ENCODE measurements at regions not wholly inside any gene's neighbourhood (a gene's known extent, or its start where the extent isn't known, plus 50 kb on each side); places are given as distances from the start of the nearest gene placed in this dataset.
A peak's percentile ranks its signal among the peaks of the same experiment; 100 is the strongest.
"Not testable (repeated sequence)": the region's sequence is repeated elsewhere in the genome, so short reads cannot be mapped to it uniquely, and the experiment has no call there.

DNA sequence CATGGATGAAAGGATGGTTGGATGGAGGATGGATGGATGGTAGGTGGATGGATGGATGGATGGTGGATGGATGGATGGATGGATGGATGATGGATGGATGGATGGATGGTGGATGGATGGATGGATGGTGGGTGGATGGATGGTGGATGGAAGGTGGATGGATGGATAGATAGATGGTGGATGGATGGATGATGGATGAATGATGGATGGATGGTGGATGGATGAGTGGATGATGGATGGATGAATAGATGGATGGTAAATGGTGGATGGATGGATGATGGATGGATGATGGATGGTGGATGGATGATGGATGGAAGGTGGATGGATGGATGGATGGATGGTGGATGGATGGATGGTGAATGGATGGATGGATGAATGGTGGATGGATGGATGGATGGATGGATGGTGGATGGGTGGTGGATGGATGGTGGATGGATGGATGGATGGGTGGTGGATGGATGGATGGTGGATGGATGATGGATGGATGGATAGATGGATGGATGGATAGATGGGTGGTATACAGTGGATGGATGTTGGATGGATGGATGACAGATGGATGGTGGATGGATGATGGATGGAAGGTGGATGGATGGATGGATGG lies 350.8 kb downstream of the BRD1 start:
- no peak for DNase-seq

DNA sequence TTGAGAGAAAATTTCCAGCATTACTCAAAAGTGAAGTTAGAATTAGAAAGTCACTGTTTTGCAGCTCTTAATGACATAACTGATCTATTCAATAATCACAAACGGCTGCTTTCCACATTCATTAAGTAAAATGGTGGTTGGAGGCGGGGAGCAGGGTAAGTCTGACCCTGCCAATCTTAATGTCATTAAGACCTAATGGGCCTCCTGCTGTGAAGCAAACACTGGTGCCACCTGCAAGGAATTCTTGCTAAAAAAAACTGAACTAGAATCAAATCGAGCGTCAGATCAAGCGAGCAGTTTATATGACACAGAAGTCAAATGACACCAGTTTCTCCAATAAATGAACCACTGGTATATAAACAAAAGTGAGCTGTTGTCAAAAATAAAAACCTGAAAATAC lies 351.5 kb downstream of the BRD1 start:
- DNase-seq: no peak

DNA sequence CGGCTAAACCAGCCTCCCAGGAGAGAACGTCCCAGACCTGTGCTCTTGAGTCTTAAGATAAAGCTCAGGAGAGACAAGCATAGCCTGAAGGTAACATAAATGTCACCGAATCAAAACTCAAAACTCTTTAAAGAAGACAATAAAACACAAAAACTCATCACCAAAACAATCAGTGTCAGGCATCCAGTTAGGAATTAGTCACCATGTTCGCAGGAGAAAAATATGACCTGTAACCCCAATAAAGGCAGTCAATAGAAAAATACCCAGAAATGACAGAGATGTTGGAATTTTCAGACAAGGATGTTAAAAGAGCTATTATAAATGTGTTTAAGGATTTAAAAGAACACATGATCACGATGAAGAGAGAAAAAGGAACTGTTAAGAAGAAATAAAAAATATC lies 352.4 kb downstream of the BRD1 start:
- no peak for DNase-seq

DNA sequence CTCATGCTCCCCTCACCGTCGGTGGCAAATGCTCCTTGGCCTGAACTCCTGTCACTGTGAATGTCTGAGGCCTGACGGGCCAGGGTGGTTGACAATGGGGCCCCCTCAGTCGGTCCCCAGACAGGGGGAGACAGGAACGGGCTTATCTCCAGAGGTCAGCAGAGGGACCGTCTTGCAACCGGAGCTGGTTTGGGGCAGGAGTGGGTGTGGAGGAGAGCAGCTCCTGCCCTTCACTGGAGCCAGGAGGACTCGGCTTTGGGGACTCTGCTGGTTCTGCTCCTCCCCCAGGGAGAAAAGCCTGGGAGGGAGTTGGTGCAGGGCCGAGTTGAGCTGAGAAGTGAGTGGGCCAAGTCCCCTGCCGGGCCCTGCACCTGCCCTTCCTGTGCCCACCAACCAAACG lies 354.4 kb downstream of the BRD1 start:
- no peak for DNase-seq

DNA sequence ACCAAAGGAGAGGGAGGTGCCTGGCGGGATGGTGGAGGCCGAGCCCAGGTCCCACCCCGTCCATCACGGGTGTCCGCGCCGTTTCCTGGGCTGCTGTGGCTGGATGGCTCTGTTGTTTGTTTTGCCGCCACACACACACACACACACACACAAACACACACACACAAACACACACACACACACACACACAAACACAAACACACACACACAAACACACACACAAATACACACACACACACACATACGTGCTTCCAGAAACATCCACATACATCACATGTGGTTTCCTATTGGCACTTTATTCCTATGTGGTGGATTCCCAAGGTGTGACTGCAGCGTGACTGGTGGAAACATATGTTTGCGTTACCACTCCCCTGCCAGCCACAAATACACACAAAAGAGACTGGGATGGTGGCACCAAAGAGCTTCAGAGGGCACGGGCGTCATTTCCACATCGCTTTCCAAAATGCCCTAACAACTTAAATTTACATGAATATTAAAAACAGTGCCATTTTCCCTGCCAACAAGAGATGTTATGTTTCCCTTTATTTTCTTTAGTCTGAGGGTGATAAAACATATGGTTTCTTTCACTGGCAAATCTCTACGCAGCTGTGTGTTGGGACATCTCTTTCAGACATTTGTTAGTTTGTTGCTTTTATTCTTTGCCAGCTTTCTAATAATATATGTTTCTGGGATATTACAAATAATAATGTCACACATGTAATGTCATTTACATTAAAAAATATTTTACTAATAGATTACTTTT lies 356.8 kb downstream of the BRD1 start:
- no peak for DNase-seq

DNA sequence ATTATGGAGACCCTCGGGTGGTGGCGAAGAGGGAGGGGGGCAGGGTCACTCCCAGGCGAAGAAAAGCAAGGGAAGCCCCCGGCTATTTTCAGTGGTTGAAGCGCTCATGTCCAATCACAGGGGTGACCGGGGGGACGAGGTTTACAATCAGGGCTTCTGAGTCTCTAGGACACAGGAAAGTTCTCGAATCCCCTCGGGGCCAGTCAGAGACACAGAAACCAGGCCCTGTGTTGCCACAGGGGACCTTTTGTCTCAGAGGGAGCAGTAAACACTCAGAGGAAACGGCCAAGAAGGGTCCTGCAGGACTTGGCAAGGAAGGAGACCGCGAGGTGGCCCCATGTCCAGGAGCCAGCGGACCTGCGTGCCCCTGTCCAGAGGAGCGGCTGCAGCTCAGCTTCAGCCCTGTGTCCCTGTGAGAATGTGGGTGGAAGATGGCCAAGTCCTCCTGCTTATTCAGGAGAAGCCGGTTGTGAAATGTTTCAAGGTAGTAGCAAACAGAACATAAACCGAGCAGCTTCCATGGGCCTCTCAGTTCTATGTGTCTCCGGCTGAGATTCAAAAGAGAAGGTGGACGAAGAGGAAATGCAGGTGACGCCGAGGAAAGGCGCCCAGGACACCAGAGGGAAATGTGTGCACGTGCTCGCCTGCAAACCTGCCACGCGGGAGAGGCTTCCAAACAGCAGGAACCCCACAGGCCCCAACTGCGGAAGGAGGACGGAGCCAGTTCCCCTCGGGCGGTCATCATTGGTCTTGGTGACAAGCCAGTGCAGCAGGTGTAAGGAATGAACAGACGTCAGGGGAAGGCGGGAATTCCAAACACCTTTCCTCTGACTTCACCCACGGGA lies 357.6 kb downstream of the BRD1 start:
- DNase-seq: peak in 1 of 2 experiments; percentile 5

DNA sequence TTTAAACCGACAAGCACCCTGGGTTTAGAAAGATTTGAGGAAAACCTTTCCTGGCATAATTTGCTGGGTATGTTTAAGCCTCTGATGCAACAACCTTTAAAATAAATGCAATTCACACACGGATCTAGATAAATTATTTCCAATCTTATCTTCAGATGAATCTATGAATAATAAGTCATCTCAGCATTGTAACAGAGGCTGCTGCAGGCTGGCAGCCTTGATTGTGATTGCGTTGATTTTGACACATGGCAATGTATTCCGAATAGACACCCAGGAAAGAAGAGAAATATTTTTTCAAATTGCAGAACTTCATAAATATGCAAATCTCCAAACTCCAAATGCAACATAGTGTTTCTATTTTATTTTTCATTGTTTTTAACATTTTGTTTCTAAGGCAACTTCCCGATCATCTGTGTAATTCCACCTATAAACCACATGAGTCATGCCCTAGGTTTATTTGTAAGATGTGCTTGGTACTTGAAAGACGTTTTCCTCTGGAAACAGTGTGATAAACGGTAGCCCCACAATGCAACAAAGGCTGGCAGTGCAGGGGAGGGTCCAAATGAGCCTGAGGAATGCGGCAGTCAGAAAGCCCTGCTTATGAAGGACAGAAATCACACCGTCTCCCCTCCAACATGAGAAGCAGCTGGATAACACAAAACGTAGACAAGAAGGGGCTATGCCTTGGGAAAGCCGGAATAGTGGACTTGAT lies 359.0 kb downstream of the BRD1 start:
- DNase-seq: no peak

DNA sequence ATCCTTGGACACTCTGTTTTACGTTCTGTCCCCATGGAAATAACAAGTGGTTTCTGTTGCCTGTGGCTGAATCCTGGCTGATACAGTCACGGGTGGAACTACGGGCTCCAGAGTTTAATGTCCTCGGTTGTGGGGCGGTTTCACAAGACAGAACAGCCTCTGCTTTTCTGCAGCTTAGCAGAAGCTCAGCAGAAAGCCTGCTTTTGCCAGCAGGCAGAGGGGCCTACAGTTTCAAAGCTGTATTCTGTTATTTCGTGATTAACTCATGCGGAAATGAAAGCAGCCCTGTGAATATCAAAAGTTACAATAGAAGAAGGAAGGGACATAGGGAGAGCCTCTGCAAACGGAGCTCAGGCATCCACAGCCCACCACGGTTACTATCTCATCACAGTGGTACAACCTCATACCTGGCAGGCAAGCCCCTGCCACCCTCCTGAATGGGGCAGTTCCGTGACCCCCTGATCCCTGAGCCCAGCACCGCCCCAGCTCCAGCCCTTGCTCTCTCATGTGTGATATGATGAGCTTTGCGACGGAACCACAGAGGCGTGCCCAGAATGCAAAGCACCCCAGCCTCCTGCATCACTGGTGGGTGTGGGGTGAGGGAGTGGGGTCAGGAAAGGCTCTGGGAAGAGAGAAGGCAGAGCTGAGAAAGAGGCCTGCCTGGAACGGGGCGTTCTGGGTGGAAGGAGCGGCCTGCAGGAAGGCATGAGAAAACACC lies 360.6 kb downstream of the BRD1 start:
- DNase-seq: no peak

DNA sequence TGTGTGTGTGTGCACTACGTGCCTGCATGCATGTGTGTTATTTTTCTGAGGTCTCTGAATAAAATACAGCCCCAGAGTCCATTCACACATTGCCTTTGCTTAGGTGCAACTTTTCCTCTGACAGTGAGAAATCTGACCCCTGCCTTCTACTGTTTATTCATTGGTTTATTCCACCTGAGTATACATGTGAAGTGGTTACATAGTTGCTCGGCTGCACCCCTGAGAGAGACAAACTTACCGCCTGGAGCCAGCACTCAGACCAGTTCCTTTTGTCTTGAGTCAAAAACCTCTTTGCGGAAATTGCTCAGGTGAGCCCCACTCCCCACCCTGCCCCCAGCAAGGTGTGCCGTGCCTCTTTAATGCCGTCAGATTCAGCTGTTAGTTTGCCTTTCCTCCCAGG lies 363.6 kb downstream of the BRD1 start:
- no peak for DNase-seq

DNA sequence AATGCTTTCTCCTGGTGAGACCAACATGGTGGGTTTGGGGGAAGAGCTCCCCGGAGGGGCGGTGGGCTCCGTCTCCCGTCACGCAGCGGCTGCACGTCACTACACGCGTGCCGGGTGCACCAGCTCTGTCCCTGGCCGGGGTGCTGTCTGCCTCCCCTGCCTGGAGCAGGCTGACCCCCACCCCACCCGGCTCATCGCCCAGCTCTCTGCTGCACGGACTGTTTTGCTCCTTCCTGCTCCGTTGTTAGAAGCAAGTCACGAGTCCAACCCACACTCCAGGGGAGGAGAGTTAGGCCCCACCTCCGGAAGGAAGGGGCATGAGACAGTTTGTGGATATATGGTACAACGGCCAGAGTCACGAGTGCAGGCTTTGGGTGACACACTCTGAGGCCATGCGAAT lies 364.9 kb downstream of the BRD1 start:
- DNase-seq: no peak

DNA sequence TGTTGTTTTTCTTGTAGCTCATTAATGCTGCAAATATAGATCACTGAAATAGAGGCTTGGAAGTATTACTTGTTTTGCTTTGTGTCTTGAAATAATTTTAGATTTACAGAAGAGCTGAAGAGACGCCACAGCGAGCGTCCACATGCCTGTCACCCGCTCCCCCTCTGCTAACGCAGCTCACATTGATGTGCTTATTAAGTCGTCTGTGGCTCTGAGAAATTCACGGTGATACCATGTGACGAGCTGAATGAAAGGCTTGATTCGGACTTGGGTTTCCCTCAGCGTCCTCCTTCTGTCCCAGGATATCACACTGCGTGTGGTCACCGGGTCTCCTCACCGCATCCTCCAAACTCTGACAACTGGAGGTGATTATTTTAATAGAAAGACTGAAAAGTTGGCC lies 365.4 kb downstream of the BRD1 start:
- DNase-seq: no peak

DNA sequence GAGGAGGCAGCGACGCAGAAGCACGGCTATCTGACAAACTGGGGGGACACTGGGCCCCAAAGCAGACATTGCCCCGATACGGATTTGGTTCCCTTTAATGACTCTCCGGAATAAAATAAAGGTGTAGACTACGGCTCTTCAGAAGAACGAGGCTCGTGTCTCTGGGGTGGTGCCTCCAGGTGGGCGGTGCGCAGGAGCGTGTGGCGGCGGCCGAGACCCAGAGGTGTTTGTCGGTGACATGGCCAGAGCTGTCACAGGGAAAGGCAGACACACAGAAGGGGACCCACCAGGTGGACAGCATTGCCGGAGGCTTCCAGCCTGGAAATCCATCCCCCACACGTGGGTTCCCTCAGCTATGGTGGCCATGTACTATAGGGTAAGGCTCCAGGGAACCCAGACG lies 366.0 kb downstream of the BRD1 start:
- DNase-seq: no peak

DNA sequence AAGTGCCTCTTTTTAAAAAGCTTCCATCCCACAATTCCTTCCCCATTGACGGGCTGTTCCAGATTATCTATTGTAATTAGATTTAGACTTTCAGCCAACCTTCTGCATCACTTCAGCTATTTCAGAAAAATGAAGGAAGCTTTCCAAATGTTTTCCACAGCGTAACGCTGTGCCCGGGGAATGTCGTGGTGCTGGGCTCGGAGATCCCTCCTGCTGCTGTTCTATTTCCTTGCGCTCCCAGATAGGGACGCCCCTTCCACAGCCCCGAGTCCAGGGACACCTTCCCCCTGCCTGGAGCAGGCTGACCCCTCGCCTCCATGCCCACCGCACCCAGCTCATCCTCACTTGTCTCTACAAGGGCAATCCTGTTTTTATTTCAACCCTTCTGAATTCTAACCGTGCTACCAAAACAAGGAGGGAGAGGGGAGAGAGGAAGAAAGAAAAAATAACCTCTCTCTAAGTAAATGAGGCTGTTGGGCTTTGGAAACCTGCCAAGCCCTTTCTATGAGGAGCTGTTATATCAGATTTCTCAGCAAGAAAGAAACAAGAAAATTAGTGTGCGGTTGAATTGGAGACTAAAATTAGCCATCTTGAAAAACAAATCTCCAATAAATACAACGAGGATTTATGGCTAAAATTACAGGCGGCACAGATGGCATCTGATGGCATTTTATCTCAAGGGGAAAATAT lies 366.9 kb downstream of the BRD1 start:
- no peak for DNase-seq

DNA sequence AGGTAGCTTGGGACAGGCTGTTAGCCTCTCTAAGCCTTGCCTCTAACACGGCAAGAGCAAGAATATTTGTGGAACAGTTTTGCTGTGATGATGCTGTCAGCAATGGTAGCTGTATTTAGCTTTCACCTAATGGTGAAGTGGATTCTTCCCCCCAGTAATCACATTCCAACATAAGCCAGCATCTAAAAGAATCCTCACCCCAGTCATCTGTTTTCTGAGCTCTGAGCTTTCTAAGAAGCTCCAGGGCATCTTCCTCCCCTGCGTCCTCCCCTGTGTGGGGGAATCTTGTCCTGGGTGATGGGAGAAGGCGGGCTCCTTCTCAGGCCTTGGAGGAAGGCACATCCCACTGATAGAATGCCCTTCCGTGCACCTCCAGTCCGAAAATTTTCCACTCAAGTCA lies 367.6 kb downstream of the BRD1 start:
- DNase-seq: no peak

DNA sequence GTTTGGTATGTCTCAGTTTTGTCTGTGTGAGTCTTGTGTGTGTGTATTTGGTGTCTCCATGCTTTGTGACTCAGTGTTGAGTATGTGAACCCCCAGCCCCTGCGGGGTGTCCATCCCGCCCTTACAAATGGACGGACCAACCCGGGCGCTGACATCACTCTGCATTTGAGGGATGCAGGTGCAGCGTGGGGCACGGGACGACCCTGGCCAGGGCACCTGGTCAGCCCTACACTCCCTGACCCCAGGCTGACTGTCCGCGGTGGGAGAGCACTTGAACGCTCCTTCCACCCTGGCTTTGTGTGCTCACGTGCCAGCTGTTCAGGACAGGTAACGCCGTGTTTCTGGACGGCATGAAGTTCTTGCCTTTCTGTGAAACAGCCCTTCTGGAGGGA lies 369.0 kb downstream of the BRD1 start:
- no peak for DNase-seq

DNA sequence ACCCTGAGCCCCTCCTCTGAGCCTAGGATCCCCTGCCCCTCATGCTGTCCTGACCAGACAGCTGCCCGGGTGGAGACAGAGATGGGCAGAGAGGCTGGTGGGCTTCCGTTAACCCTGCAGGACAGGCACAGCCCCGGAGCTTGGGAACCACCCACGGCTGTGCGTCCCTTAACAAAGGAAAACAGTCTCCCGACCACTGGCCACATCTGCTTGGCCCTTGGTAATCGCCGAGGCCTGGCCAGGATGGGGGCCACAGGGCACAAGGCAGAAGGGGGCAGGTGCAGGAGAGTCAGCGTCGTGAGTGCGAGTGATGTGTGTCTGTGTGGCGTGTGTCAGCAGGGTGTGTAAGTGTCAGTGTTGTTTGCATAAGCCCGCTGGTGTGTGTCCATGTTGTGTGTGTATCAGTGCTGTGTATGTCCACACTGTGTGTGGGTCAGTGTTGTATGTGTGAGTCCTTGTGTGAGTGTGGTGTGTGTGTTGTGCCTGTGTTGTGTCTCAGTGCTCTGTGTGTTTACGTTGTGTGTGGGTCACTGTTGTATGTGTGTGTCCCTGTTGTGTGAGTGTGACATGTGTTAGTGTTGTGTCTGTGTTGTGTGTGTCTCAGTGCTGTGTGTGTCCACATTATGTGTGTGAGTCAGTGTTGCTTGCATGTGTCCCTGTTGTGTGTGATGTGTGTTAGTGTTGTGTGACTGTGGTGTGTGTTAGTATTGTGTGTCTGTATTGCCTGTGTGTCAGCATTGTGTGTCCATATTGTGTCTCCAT lies 369.5 kb downstream of the BRD1 start:
- no peak for DNase-seq

DNA sequence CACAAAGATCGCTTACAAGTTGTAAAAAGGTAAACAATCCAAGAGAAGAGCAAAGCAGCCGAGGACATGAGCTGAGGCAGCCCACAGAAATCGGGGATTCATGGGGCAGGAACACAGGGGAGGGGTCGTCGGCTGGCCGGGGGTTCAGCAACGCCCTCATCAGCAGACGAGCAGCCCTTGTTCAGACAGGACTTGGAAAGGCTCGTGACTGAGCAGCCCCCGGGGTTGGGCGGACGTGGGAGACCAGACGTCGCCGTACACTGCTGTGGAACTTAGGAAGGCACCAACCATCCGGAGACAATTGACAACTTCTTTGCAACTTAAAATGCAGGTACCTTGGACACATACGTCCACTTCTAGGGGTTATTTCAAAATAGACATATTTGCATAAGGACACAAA lies 370.5 kb downstream of the BRD1 start:
- no peak for DNase-seq

DNA sequence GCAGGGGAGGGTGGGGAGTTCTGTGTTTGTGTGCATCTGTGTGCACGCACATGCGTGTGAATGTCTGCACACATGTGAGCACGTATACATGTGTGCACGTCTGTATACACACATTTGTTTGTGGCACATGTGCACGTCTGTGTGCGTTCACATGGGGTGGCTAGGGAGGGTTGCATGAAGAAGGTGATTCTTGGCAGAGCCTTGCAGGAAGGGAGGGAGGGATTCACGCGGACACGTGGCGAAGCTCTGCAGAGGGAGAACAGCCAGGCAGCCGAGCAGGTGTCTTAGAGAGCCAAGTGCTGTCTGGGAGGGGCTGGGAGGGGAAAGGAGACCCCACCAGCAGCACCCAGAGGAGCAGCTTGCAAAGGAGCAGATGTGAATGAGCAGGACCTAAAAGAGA lies 372.1 kb downstream of the BRD1 start:
- DNase-seq: no peak

DNA sequence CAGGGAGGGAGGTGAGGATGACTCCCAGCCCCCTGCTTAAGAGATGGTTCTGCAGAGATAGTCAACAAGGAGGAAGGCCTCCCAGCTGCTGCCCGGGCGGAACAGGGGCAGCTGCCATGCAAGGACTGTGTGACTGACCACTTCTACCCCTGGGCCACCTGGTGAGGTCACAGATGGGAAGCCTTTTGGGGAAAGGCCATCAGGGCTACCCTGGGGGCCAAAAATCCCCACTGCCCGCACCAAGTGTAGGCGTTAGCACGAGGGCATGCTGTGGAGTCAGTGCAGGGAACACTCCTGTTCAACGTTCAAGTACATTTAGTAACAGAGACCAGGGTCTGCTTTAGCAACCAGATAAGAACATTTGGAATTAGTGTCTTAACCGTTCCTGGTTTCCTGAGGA lies 372.9 kb downstream of the BRD1 start:
- DNase-seq: no peak

DNA sequence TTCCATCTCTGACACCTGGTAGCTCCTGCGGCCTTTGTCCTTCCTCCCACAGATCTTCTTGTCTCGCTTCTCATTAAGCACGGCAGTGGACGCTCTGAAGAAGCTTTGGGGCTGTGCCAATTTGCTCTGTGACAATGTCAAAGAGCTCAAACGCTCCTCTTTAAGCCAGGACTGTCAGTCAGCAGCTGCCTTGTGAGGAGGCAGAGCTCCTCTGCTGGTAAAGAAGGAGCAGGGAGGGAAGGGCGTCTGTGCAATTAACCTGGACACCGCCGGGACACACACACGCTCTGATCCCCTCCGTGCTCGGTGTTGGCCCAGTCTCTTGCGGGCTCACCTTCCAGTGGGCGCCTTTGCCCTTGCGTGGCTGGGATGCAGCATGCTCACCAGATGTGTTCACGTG lies 373.9 kb downstream of the BRD1 start:
- DNase-seq: no peak

DNA sequence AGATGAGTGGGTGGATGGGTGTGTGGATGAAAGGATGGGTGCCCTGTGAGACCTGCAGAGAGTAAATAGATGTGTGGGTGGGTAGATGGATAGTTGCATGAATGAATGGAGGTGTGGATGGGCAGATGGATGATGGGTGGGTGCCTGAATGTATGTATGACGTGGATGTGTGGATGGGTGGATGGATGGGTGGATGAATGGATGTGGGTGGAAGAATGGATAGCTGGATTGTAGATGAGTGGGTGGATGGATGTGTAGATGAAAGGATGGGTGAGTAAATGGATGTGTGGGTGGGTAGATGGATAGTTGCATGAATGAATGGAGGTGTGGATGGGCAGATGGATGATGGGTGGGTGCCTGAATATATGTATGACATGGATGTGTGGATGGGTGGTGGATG lies 374.7 kb downstream of the BRD1 start:
- not testable (repeated sequence) for DNase-seq
